GM19023 (cell line): ENCODE measurements at regions not wholly inside any gene's neighbourhood (a gene's known extent, or its start where the extent isn't known, plus 50 kb on each side); places are given as distances from the start of the nearest gene placed in this dataset.
"Not testable (repeated sequence)": the region's sequence is repeated elsewhere in the genome, so short reads cannot be mapped to it uniquely, and the experiment has no call there.

Source experiments
- ATAC-seq: cut with Tn5 transposase; IDR thresholded peaks from one replicate; pipeline ENCODE4 v1.9.1; 2021; ENCODE audit warnings: mild to moderate bottlenecking, moderate library complexity; ENCODE audit not compliant: unreplicated experiment

- ATAC-seq = no peak
Measured at GRCh38 chr6:100103194-100103593, 109.2 kb upstream of the MCHR2 start.

- ATAC-seq = no peak
Measured at GRCh38 chr6:100101644-100102043, 107.6 kb upstream of the MCHR2 start.

- ATAC-seq = no peak
Measured at GRCh38 chr6:100100776-100101175, 106.8 kb upstream of the MCHR2 start.

GRCh38 chr6:100099189-100100074, 105.4 kb upstream of the MCHR2 start:
- no peak for ATAC-seq

GRCh38 chr6:100096936-100097335, 102.9 kb upstream of the MCHR2 start:
- no peak for ATAC-seq

GRCh38 chr6:100096341-100096740, 102.3 kb upstream of the MCHR2 start:
- no peak for ATAC-seq

- no peak for ATAC-seq
Measured at GRCh38 chr6:100093405-100093804, 99.4 kb upstream of the MCHR2 start.

GRCh38 chr6:100088009-100088408, 94.0 kb upstream of the MCHR2 start:
- no peak for ATAC-seq

GRCh38 chr6:100084991-100085364, 91.0 kb upstream of the MCHR2 start:
- no peak for ATAC-seq

- ATAC-seq = no peak
Measured at GRCh38 chr6:100084316-100084990, 90.4 kb upstream of the MCHR2 start.

- ATAC-seq = no peak
Measured at GRCh38 chr6:100078509-100078908, 84.5 kb upstream of the MCHR2 start.

GRCh38 chr6:100065348-100065747, 71.3 kb upstream of the MCHR2 start:
- ATAC-seq = no peak

GRCh38 chr6:100062621-100063020, 68.6 kb upstream of the MCHR2 start:
- no peak for ATAC-seq

- ATAC-seq = no peak
Measured at GRCh38 chr6:100057941-100058340, 63.9 kb upstream of the MCHR2 start.

- ATAC-seq = no peak
Measured at GRCh38 chr6:100050550-100050949, 56.5 kb upstream of the MCHR2 start.

GRCh38 chr6:100043961-100044360, 49.9 kb upstream of the MCHR2 start:
- ATAC-seq = not testable (repeated sequence)
